HG03520 (cell line): ENCODE measurements at regions not wholly inside any gene's neighbourhood (a gene's known extent, or its start where the extent isn't known, plus 50 kb on each side); places are given as distances from the start of the nearest gene placed in this dataset.
A peak's percentile ranks its signal among the peaks of the same experiment; 100 is the strongest.
"Not testable (repeated sequence)": the region's sequence is repeated elsewhere in the genome, so short reads cannot be mapped to it uniquely, and the experiment has no call there.

Source experiments
- ATAC-seq: cut with Tn5 transposase; IDR thresholded peaks from one replicate; pipeline ENCODE4 v1.9.1; 2021; ENCODE audit warnings: mild to moderate bottlenecking, moderate library complexity; ENCODE audit not compliant: unreplicated experiment

DNA sequence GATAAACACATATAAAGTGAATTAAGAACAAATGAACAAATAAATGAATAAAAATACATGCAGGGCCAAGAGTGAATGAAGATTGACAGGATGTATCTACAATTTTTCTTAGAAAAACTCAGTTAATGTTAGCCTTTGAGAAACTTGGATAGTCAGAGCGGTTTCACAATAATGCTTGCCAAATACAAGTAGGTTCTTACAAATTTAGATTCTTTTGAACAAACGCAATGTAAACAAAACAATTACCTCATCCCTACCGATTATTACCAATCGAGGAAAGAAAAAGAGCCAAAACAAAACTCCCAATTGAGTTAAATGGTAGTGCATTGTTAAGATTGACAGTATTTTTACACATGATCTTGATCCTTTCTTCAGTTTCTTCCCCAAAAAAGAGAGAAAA, 176.9 kb upstream of the DEPDC1 start:
- ATAC-seq, result no peak

DNA sequence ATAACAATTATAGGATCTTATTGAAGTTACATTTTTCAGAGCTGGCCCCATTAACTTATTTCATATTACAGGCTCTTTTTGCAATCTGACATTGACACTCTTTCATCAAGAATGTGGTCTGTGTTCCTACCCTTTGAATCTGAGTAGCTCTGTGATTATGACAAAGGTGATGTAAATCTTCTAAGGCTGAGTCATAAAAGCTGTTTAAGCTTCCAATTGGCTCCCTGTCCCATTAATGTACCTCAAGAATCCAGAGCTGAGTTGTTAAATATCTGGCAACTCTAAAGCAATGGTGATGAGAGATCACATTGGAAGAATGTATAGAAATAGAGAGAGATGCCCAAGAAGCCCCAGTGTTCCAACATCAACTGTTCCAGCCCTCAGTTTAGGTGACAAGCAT, 178.5 kb upstream of the DEPDC1 start:
- ATAC-seq, result no peak

- ATAC-seq, result no peak
Measured at GRCh38 chr1:68677684-68678351, 180.9 kb upstream of the DEPDC1 start.

DNA sequence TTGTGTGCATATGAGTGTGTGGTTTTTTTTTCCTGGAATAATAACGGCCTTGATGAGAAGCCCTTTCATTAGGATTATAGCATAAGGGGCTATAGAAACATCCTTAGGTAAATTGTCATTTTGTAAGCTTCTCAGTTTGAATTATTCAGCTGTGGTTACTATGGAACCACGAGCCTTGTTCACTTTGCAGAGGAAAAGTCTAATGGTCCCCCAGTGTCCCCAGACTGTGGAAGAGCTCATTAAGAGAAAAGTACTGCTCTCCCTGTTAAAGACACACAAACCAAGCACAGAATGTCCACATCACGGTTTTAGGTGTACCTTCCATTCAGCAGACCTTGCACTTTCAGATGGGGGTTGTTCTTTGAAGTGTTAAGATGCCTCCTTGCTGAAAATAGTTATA, 199.3 kb upstream of the DEPDC1 start:
- no peak for ATAC-seq

- no peak for ATAC-seq
Measured at GRCh38 chr1:68703921-68704354, 207.1 kb upstream of the DEPDC1 start.

GRCh38 chr1:68704800-68705443, 208.0 kb upstream of the DEPDC1 start:
- no peak for ATAC-seq

- no peak for ATAC-seq
Measured at GRCh38 chr1:68705466-68705865, 208.6 kb upstream of the DEPDC1 start.

DNA sequence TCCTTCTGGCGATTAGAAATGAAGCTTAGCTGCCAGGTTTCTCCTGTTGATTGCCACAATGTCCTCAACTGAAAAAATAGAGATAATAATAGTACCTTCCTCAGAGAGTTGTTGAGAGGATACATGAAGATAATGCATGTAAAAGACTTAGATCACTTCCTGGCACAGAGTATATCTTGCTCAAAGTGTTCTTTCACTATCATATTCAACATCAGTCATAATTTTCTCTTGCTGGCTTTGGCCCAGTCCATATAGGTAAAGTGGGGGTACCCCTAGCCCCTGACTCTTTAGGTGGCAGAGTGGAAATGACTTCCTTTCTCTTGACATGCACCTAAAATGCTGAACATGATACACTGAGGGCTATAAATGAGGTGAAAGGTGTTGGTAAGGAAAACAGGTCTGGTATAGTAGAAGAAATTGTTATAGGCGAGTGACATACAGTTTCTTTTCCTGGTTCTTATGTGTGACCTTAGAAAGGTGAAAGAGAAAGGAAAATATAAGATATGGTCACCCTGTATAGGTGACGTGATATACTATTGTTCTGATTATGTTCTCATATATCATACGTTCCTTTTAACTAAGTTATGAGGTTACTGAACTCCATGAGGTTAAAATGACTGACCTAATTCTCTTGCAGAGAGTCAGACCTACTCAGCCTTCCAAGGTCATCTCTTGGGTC, 209.9 kb upstream of the DEPDC1 start:
- ATAC-seq, result peak; percentile 57

DNA sequence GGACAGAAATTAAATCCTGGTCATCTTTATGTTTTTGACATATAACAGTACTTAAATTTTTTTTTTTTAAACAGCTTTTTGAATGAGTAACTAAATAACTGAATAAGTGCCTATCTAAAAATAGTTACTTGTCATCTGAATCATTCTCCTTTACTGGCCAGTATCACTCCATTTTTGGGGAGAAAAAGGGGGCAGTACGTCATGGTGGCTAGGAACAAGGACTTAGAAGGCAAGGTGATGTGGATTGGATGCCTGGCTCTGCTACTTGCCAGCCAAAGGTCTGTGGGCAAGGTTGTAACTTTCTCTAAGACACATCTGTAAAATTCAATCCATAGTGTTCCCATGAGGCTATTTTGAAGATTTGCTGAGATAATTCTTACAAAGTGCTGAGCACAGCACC, 220.4 kb upstream of the DEPDC1 start:
- no peak for ATAC-seq

DNA sequence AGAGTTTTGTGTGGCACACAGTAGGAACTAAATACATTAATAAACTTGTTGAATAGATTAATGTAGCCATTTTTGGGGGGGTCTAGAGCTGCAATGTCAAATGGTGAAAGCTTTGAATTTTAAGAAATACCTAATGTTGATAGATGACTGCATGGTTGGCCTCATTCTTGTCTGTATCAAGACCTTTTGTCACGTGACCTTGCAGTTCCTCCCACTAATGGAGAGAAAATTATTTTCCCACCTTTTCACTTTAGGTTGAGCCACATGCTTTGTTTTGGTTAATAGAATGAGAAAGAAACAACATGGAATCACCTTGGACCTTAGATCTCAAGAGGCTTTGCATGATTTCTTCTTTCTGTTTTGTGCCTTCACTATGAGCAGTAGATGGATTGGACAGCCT, 223.6 kb upstream of the DEPDC1 start:
- no peak for ATAC-seq

DNA sequence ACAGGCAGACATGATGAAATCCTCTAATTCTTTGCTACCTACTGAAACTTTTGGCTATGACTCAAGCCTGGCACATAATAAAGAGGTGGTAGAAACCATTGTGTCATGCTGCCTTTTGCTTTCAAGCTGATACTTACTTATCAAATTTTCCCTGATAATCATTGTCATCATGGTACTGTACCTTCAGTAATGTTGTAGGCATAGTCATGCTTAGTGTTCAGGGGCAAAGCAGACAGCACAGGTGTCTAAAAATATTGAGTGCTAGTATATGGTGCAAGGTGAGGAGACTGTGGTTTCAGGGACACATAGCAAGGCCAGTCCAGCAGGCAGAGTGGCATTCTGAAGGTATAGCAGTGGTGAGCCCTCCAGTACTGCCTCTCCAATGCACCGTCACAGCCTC, 226.9 kb upstream of the DEPDC1 start:
- ATAC-seq, result no peak

GRCh38 chr1:68725001-68725752, 228.3 kb upstream of the DEPDC1 start:
- no peak for ATAC-seq

- not testable (repeated sequence) for ATAC-seq
Measured at GRCh38 chr1:68739486-68739885, 242.6 kb upstream of the DEPDC1 start.

DNA sequence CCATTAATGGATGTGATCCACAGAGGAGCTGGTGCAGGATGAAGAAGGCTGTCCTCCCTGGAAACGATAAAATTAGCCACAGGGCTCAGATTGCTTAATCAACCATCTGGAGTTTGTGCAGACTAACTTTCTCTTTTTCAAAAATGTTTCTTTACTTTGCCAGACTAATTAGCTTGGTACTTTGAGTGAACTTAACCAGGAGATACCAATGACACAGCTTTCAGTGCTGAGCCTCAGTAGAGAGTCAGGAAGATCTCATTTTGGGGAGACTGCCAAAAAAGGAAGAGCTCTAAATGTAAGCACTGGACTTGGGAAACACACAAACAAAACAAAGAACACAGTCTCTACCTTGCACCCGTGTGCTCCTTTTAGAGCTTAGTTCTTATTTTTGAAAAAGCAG, 248.1 kb upstream of the DEPDC1 start:
- no peak for ATAC-seq

DNA sequence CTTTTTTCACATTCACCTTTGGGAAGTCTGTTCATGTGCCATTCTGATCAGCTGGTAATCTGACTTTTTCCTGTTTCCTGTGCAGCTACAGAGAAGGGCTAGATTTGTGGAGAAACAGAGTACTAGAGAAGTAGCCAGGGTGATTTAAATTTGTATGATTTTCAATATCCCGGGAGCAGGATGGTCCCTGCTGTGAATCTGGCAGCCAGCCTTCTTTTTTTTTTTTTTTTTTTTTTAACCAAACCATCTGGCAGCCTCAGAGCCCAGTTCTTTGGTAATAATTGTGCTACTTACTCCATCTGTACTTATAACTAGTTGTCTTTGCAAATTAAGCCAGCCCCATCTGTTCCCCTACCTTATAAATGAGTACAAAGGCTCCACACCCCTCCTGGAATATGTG, 248.6 kb upstream of the DEPDC1 start:
- no peak for ATAC-seq

DNA sequence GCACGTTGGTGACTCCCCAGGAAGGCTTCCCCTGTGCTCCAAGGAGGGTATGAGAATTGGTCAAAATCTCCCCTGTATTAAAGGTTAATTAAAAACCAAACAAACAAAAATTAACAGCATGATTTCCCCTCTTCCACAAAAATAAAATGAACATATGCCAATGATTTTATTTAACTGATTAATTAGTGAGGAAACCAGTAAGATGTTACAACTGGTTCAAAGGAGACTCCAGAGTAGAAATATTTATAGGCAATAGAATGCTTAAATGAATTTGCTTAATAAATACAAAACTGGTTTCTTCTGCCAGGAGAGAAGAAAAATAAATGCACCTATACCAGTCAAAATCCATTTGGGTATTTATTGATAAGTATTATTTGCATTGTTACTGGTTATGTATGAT, 249.5 kb upstream of the DEPDC1 start:
- ATAC-seq, result no peak

DNA sequence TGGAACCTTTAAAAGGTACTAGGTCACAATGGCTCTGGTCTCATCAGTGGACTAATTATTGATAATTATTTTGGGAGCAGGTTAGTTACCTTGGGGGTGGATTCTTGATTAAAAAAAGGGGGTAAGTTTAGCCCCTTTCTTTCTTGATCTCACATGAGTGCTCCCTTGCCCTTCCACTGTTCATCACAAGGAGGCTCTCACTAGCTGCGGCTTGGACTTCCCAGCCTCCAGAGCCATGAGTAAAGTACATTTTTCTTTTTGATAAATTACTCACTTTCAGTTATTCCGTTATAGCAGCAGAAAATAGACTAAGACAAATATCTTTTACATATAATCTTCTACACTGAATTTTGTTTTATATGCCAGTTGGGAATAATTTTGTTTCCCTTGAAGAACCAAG, 254.8 kb upstream of the DEPDC1 start:
- no peak for ATAC-seq

DNA sequence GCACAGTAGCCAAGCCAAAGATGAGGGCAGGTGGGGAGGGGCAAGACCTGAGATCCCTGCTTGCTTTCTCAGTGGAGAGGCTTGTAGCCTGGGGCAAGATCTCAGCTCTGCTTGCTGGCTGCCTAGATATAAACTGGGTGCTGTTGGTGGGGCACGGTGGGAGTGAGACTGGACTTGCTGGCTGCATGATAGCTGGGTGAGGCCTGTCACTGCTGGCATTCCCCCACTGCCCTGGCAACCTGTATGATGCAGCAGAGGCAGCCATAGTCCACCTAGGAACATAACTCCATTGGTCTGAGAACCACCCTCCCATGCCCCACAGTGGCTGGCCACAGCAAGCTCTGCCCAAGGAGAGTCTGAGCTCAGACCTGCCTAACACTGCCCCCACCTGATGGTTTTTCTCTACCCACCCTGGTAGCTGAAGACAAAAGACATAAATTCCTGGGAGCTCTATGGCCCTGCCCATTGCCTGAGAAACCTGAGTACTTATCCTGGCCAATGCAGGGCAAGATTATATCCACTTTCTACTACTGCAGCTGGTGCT, 261.9 kb upstream of the DEPDC1 start:
- ATAC-seq, result no peak

DNA sequence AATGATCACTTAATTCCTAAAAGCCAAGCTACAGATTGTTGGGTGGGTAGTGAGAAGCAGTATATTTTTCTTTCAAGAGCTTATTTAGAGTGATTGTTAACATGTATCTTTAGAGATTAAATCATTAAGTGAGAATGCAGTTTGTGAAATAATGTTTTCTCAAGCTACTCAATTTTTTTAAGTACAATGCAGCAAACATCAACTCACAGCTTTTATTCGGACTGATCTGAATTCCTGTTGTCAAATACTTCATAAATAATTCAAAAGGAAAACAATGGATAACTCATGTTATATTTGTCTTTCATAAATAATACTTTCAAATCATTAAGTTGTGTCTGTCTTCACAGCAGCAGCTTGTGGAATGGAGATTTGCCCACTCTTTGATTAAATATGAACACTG, 271.1 kb upstream of the DEPDC1 start:
- ATAC-seq, result no peak

DNA sequence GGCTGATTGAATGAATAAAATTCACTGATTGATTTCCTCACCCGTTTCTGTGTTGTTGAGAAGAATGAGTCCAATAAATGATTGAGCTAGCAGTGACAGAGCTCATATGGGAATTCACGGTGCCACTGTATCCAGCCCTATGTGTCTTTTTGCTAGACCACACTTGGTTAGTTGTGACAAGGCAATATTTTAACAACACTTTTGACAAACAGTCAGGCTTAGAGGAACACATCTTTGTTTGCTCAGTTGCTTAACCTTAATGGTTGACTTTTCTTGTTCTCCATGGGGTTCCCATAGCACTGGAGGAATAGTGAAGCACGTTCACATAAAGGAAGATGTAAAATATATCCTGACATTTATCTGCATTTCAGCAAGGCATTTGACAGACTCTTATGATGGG, 273.9 kb upstream of the DEPDC1 start:
- no peak for ATAC-seq

- ATAC-seq, result no peak
Measured at GRCh38 chr1:68777851-68778250, 281.0 kb upstream of the DEPDC1 start.
